Neural progenitor cell (in vitro differentiated cells): ENCODE measurements at regions not wholly inside any gene's neighbourhood (a gene's known extent, or its start where the extent isn't known, plus 50 kb on each side); places are given as distances from the start of the nearest gene placed in this dataset.
A peak's percentile ranks its signal among the peaks of the same experiment; 100 is the strongest.
"Not testable (repeated sequence)": the region's sequence is repeated elsewhere in the genome, so short reads cannot be mapped to it uniquely, and the experiment has no call there.

Experiments
- DNase-seq: peaks from one replicate; pipeline ENCODE4 v3.0.0-alpha.2; 2016; ENCODE audit warnings: low spot score
- H2AFZ ChIP-seq: fragments of 200-600 bp; sonication (generic); replicated peaks from 2 replicates; pipeline ENCODE4 v1.6.1; 2016; ENCODE audit warnings: antibody characterized with exemption
- H3F3A ChIP-seq: fragments of 200-600 bp; sonication (generic); 2 replicates; pipeline ENCODE4 v1.6.1; 2016; ENCODE audit warnings: antibody characterized with exemption, low read depth
- H3K27ac ChIP-seq: fragments of 200-600 bp; sonication (generic); 2 replicates; pipeline ENCODE4 v1.5.1; 2016; ENCODE audit warnings: mild to moderate bottlenecking
- H3K27me3 ChIP-seq: fragments of 200-600 bp; sonication (generic); 2 replicates; pipeline ENCODE4 v1.6.1; 2016; ENCODE audit warnings: mild to moderate bottlenecking, moderate library complexity
- H3K36me3 ChIP-seq: fragments of 200-600 bp; sonication (generic); 2 replicates; pipeline ENCODE4 v1.5.1; 2016
- H3K4me1 ChIP-seq: fragments of 200-600 bp; sonication (generic); 2 replicates; pipeline ENCODE4 v1.6.1; 2016; ENCODE audit warnings: mixed run types
- H3K4me2 ChIP-seq: fragments of 200-600 bp; sonication (generic); 2 replicates; pipeline ENCODE4 v1.6.1; 2016
- H3K4me3 ChIP-seq: fragments of 200-600 bp; sonication (generic); 2 replicates; pipeline ENCODE4 v1.5.1; 2016
- H3K79me2 ChIP-seq: fragments of 200-600 bp; sonication (generic); 2 replicates; pipeline ENCODE4 v1.6.1; 2016; ENCODE audit warnings: low read depth
- H3K9ac ChIP-seq: fragments of 200-600 bp; sonication (generic); 2 replicates; pipeline ENCODE4 v1.6.1; 2016
- H3K9me3 ChIP-seq: fragments of 200-600 bp; sonication (generic); 2 replicates; pipeline ENCODE4 v1.5.1; 2016; ENCODE audit warnings: low read depth
- H4K20me1 ChIP-seq: fragments of 200-600 bp; sonication (generic); 2 replicates; pipeline ENCODE4 v1.6.1; 2016; ENCODE audit warnings: low read depth
- H3K27ac Mint-ChIP-seq: 3 replicates; pipeline ENCODE4 v1.8.0; 2021; ENCODE audit warnings: mixed read lengths
- H3K27me3 Mint-ChIP-seq: 2 replicates; pipeline ENCODE4 v1.8.0; 2022; ENCODE audit warnings: low read depth, mild to moderate bottlenecking, inconsistent platforms, moderate library complexity, mixed read lengths; ENCODE audit not compliant: insufficient read depth
- H3K36me3 Mint-ChIP-seq: 3 replicates; pipeline ENCODE4 v1.8.0; 2021; ENCODE audit warnings: mixed read lengths
- H3K4me1 Mint-ChIP-seq: 3 replicates; pipeline ENCODE4 v1.8.0; 2021; ENCODE audit warnings: mixed read lengths
- H3K4me3 Mint-ChIP-seq: 3 replicates; pipeline ENCODE4 v1.8.0; 2021; ENCODE audit warnings: mild to moderate bottlenecking, moderate library complexity, mixed read lengths
- H3K9me3 Mint-ChIP-seq: 3 replicates; pipeline ENCODE4 v1.8.0; 2020; ENCODE audit warnings: mixed read lengths
- CTCF ChIP-seq: fragments of 200-600 bp; sonication (generic); IDR thresholded peaks from 2 replicates; pipeline ENCODE4 v1.5.1; 2017; ENCODE audit warnings: antibody characterized with exemption, mild to moderate bottlenecking
- EZH2 ChIP-seq: fragments of 200-600 bp; sonication (generic); IDR thresholded peaks from 2 replicates; pipeline ENCODE4 v1.6.1; 2017; ENCODE audit warnings: antibody characterized with exemption, mild to moderate bottlenecking, moderate library complexity
- EZH2phosphoT487 ChIP-seq: fragments of 200-600 bp; sonication (generic); IDR thresholded peaks from 2 replicates; pipeline ENCODE4 v1.6.1; 2017; ENCODE audit warnings: antibody characterized with exemption

GRCh38 chr19:28611227-28611914, 601.6 kb downstream of the UQCRFS1 start:
- H3K4me2 ChIP-seq, H3K27ac Mint-ChIP-seq, H3K36me3 ChIP-seq, H3F3A ChIP-seq, H3K27ac ChIP-seq, H3K27me3 Mint-ChIP-seq, H3K9ac ChIP-seq, H4K20me1 ChIP-seq, H3K4me3 Mint-ChIP-seq, H3K79me2 ChIP-seq, H3K27me3 ChIP-seq, H3K9me3 ChIP-seq, H3K4me3 ChIP-seq, H2AFZ ChIP-seq, H3K36me3 Mint-ChIP-seq, H3K4me1 ChIP-seq, H3K4me1 Mint-ChIP-seq, DNase-seq: not testable (repeated sequence)
- H3K9me3 Mint-ChIP-seq = peaks cover 21% of the 10 kb centered on the region
- TF ChIP-seq CTCF = peak; percentile 11

- Histone ChIP-seq H3K4me2 (no peak overlapping the region), H3K4me3 (no peak overlapping the region), H4K20me1 (no peaks in the 10 kb centered on the region), H2AFZ (no peak overlapping the region), H3K4me1 (no peaks in the 10 kb centered on the region), H3K9ac (no peak overlapping the region), H3F3A (no peaks in the 10 kb centered on the region), H3K27me3 (no peaks in the 10 kb centered on the region), H3K27ac (no peak overlapping the region), H3K36me3 (no peaks in the 10 kb centered on the region), H3K79me2 (no peaks in the 10 kb centered on the region), H3K9me3 (no peaks in the 10 kb centered on the region)
- Mint-ChIP-seq H3K9me3 (peaks cover 26% of the 10 kb centered on the region), H3K4me1 (no peaks in the 10 kb centered on the region), H3K36me3 (no peaks in the 10 kb centered on the region), H3K4me3 (no peak overlapping the region), H3K27me3 (peaks cover 10% of the 10 kb centered on the region), H3K27ac (no peak overlapping the region)
- no peak for DNase-seq
- TF ChIP-seq CTCF (no peak), EZH2 (no peak), EZH2phosphoT487 (no peak)
These were observed 602.2 kb downstream of the UQCRFS1 start for GRCh38 chr19:28610731-28611130.

GRCh38 chr19:28609944-28610343, 603.0 kb downstream of the UQCRFS1 start:
- H3K27ac ChIP-seq = no peak overlapping the region
- no peaks in the 10 kb centered on the region for H3K36me3 Mint-ChIP-seq
- no peak overlapping the region for H3K27ac Mint-ChIP-seq
- H3K9me3 ChIP-seq = no peaks in the 10 kb centered on the region
- no peak overlapping the region for H3K4me2 ChIP-seq
- H3F3A ChIP-seq = no peaks in the 10 kb centered on the region
- H3K4me3 ChIP-seq = no peak overlapping the region
- H3K4me1 Mint-ChIP-seq = no peaks in the 10 kb centered on the region
- no peaks in the 10 kb centered on the region for H4K20me1 ChIP-seq
- H3K27me3 ChIP-seq = no peaks in the 10 kb centered on the region
- no peaks in the 10 kb centered on the region for H3K36me3 ChIP-seq
- no peak overlapping the region for H2AFZ ChIP-seq
- H3K4me1 ChIP-seq = no peaks in the 10 kb centered on the region
- DNase-seq = no peak
- TF ChIP-seq EZH2 (no peak), CTCF (no peak), EZH2phosphoT487 (no peak)
- H3K79me2 ChIP-seq = no peaks in the 10 kb centered on the region
- no peak overlapping the region for H3K4me3 Mint-ChIP-seq
- H3K9me3 Mint-ChIP-seq = peaks cover 27% of the 10 kb centered on the region
- H3K27me3 Mint-ChIP-seq = peaks cover 12% of the 10 kb centered on the region
- H3K9ac ChIP-seq = no peak overlapping the region
